ENCODE measurements at regions not wholly inside any gene's neighbourhood (a gene's known extent, or its start where the extent isn't known, plus 50 kb on each side); places are given as distances from the start of the nearest gene placed in this dataset.
A peak's percentile ranks its signal among the peaks of the same experiment; 100 is the strongest.

- TF ChIP-seq CLOCK (CRISPR knock-in tag; IDR thresholded peaks at IDR 0.05; ENCODE audit: borderline replicate concordance) (no peak), RNF2 (IDR thresholded peaks at IDR 0.05) (no peak), TSC22D4 (tag; IDR thresholded peaks at IDR 0.05) (no peak), PCBP1 (IDR thresholded peaks at IDR 0.05; ENCODE audit: low read depth, low read length, poor library complexity, severe bottlenecking) (no peak), PHTF2 (CRISPR knock-in tag; IDR thresholded peaks at IDR 0.05) (no peak), ETV6 (IDR thresholded peaks at IDR 0.05; ENCODE audit: borderline replicate concordance in 1 of 2, low read depth in 2 of 2, low read length in 1 of 2) (no peak), ETV6 (CRISPR knock-in tag; IDR thresholded peaks at IDR 0.05; ENCODE audit: borderline replicate concordance) (no peak), HBP1 (CRISPR knock-in tag; IDR thresholded peaks at IDR 0.05) (no peak), MIER1 (IDR thresholded peaks at IDR 0.05; ENCODE audit: low read depth) (no peak), NFIX (CRISPR knock-in tag; IDR thresholded peaks at IDR 0.05; ENCODE audit: low read depth) (no peak), KDM4B (IDR thresholded peaks at IDR 0.05; ENCODE audit: borderline replicate concordance in 2 of 2, low read depth in 1 of 2) (no peak), THRA (IDR thresholded peaks at IDR 0.05) (no peak), CTCFL (IDR thresholded peaks at IDR 0.05; ENCODE audit: borderline replicate concordance, insufficient read depth, low read depth, low read length, poor library complexity, severe bottlenecking) (no peak), CC2D1A (IDR thresholded peaks at IDR 0.05) (no peak), NCOR1 (IDR thresholded peaks at IDR 0.05) (peak; percentile 82), ZNF395 (CRISPR knock-in tag; IDR thresholded peaks at IDR 0.05) (no peak), CHAMP1 (IDR thresholded peaks at IDR 0.05) (peak; percentile 65; the same call in 1 of the 2 replicates)
Measured at GRCh38 chr4:54588404-54588803, 69.4 kb upstream of the KIT start (continued).
